RWPE2 (cell line): ENCODE measurements at regions not wholly inside any gene's neighbourhood (a gene's known extent, or its start where the extent isn't known, plus 50 kb on each side); places are given as distances from the start of the nearest gene placed in this dataset.

Source experiments
- ATAC-seq: fragments of 200-7000 bp; cut with Tn5 transposase; 3 replicates; pipeline ENCODE4 v1.9.1; 2021; ENCODE audit warnings: low read depth
- DNase-seq: peaks from one replicate; pipeline ENCODE4 v3.0.0-alpha.2; 2020; ENCODE audit warnings: low spot score
- H3K27ac ChIP-seq: fragments of 450-650 bp; 2 replicates; pipeline ENCODE4 v1.5.1; 2017; ENCODE audit warnings: mild to moderate bottlenecking; ENCODE audit not compliant: poor library complexity, severe bottlenecking
- H3K27me3 ChIP-seq: fragments of 250-450 bp; sonication (Bioruptor Pico); 2 replicates; pipeline ENCODE4 v1.5.1; 2021; ENCODE audit warnings: mild to moderate bottlenecking, moderate library complexity; ENCODE audit not compliant: insufficient read depth, poor library complexity, severe bottlenecking
- H3K36me3 ChIP-seq: fragments of 250-450 bp; sonication (Bioruptor Pico); 2 replicates; pipeline ENCODE4 v1.5.1; 2020; ENCODE audit warnings: low read depth, mild to moderate bottlenecking, moderate library complexity
- H3K4me1 ChIP-seq: fragments of 250-450 bp; sonication (Bioruptor Pico); 2 replicates; pipeline ENCODE4 v1.5.1; 2021; ENCODE audit warnings: mild to moderate bottlenecking, moderate library complexity; ENCODE audit not compliant: insufficient read depth, poor library complexity, severe bottlenecking
- H3K4me3 ChIP-seq: fragments of 250-450 bp; sonication (Bioruptor Pico); 2 replicates; pipeline ENCODE4 v1.5.1; 2021; ENCODE audit warnings: mild to moderate bottlenecking, moderate library complexity; ENCODE audit not compliant: severe bottlenecking
- H3K9me3 ChIP-seq: fragments of 250-450 bp; sonication (Bioruptor Pico); 2 replicates; pipeline ENCODE4 v1.5.1; 2021; ENCODE audit warnings: mild to moderate bottlenecking, moderate library complexity; ENCODE audit not compliant: severe bottlenecking
- CTCF ChIP-seq: fragments of 450-650 bp; IDR thresholded peaks from one replicate; pipeline ENCODE4 v1.5.1; 2017; ENCODE audit warnings: mild to moderate bottlenecking, moderate library complexity; ENCODE audit not compliant: poor library complexity, severe bottlenecking

- no peaks in the 10 kb centered on the region for H3K9me3 ChIP-seq
- H3K27me3 ChIP-seq, result no peaks in the 10 kb centered on the region
- no peak for TF ChIP-seq CTCF
- H3K4me3 ChIP-seq, result no peak overlapping the region
- no peak overlapping the region for H3K27ac ChIP-seq
- no peaks in the 10 kb centered on the region for H3K36me3 ChIP-seq
- no peaks in the 10 kb centered on the region for H3K4me1 ChIP-seq
- DNase-seq (no peak), ATAC-seq (no peak)
Observed at GRCh38 chr3:65252266-65252665, 564.5 kb upstream of the ADAMTS9 start.

- Histone ChIP-seq H3K36me3 (no peaks in the 10 kb centered on the region), H3K4me3 (no peak overlapping the region), H3K27me3 (no peaks in the 10 kb centered on the region), H3K9me3 (no peaks in the 10 kb centered on the region), H3K4me1 (no peaks in the 10 kb centered on the region), H3K27ac (no peak overlapping the region)
- DNase-seq, result no peak
- ATAC-seq, result no peak
- no peak for TF ChIP-seq CTCF
Observed at GRCh38 chr3:65251375-65251774, 563.6 kb upstream of the ADAMTS9 start.

GRCh38 chr3:65246561-65246960 lies 558.8 kb upstream of the ADAMTS9 start:
- no peak for TF ChIP-seq CTCF
- H3K4me3 ChIP-seq, result no peak overlapping the region
- no peaks in the 10 kb centered on the region for H3K4me1 ChIP-seq
- DNase-seq (no peak), ATAC-seq (no peak)
- H3K9me3 ChIP-seq, result no peaks in the 10 kb centered on the region
- no peaks in the 10 kb centered on the region for H3K27me3 ChIP-seq
- H3K36me3 ChIP-seq, result no peaks in the 10 kb centered on the region
- H3K27ac ChIP-seq, result no peak overlapping the region

- Histone ChIP-seq H3K4me3 (no peak overlapping the region), H3K27me3 (no peaks in the 10 kb centered on the region), H3K9me3 (no peaks in the 10 kb centered on the region), H3K27ac (no peak overlapping the region), H3K36me3 (no peaks in the 10 kb centered on the region), H3K4me1 (no peaks in the 10 kb centered on the region)
- TF ChIP-seq CTCF, result peak; percentile 42
- ATAC-seq (no peak), DNase-seq (no peak)
Observed at GRCh38 chr3:65245133-65246063, 557.6 kb upstream of the ADAMTS9 start.

- no peak for TF ChIP-seq CTCF
- Histone ChIP-seq H3K4me3 (no peak overlapping the region), H3K4me1 (no peaks in the 10 kb centered on the region), H3K27me3 (no peaks in the 10 kb centered on the region), H3K27ac (no peak overlapping the region), H3K9me3 (no peaks in the 10 kb centered on the region), H3K36me3 (no peaks in the 10 kb centered on the region)
- DNase-seq (no peak), ATAC-seq (no peak)
Observed at GRCh38 chr3:65240366-65240765, 552.6 kb upstream of the ADAMTS9 start.
